GM21737 (cell line): ENCODE measurements at regions not wholly inside any gene's neighbourhood (a gene's known extent, or its start where the extent isn't known, plus 50 kb on each side); places are given as distances from the start of the nearest gene placed in this dataset.
"Not testable (repeated sequence)": the region's sequence is repeated elsewhere in the genome, so short reads cannot be mapped to it uniquely, and the experiment has no call there.

Experiments
- ATAC-seq: cut with Tn5 transposase; IDR thresholded peaks from one replicate; pipeline ENCODE4 v1.9.1; 2021; ENCODE audit warnings: mild to moderate bottlenecking, moderate library complexity; ENCODE audit not compliant: unreplicated experiment

- ATAC-seq, result peak; percentile 94
These were observed 102.7 kb upstream of the DPH5 start for GRCh38 chr1:101128211-101128727.

DNA sequence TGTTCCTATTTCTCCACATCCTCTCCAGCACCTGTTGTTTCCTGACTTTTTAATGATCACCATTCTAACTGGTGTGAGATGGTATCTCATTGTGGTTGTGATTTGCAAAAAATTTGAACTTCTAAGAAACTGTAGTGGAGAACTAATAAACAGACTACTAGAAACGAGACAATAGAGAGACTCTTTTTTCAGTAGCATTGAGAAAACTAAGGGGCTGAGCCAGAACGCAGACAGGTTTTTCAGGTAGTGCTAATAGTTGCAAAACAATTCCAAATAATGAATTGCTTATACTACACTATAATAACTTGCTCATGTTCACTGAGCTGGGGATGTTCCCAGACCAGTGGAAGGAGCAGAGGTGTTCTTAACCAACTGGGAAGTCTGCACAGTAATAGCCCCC is 98.8 kb upstream of the DPH5 start:
- ATAC-seq, result no peak

- not testable (repeated sequence) for ATAC-seq
These were observed 98.3 kb upstream of the DPH5 start for GRCh38 chr1:101123904-101124303.

DNA sequence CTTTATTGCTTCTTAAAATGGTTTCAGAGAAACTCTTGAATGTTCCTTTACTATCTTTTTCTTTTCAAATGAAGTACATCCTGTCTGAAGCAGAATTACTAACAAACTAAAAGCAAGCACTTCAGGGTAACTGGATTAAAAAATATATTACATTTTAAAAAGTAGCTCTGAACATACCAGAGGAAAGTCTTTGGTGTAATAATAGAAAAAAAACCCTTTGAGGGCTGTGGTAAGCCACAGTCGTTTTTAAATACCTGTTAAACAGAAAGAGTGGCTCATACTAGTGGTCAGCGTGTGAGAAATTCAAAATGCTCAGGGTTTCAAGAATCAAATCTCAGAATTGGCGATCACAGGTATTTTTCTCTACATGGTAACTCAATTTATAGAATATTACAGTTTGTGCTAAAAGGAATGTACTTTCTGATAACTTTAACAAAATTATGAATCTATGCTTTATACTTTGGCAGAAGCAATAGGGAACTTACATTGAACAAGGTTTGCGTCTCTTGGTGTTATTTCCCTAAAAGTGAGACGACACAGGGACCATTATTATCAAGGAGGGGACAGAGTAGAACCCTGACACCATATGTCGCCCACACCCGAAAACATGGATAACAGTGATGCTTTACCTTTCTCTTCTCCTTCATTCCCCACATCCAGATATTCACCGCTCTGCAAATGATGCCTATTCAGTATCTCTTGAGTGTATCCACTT is 97.0 kb upstream of the DPH5 start:
- ATAC-seq, result peak; percentile 90

GRCh38 chr1:101121975-101122374 is 96.4 kb upstream of the DPH5 start:
- no peak for ATAC-seq

GRCh38 chr1:101121504-101121903 is 95.9 kb upstream of the DPH5 start:
- ATAC-seq, result no peak

- no peak for ATAC-seq
These were observed 95.3 kb upstream of the DPH5 start for GRCh38 chr1:101120868-101121267.

GRCh38 chr1:101119289-101119688 is 93.7 kb upstream of the DPH5 start:
- ATAC-seq, result no peak

DNA sequence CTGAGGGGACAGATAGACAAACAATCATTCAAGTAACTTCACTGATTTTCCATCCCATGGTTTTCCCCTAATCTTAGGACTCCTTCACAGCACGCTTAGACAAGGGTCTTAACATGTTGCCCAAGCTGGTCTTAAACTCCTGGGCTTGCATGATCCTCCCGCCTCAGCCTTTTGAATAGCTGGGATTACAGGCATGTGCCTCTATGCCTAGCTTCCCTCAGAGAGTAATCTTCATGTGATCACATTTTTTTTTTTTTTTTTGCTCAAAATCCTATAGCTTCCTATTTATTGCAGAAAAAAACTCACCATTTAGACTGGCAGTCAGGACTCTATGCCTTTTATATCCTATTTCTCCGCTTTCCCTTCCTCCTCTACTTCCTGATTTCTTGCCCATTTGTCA is 90.4 kb upstream of the DPH5 start:
- no peak for ATAC-seq

DNA sequence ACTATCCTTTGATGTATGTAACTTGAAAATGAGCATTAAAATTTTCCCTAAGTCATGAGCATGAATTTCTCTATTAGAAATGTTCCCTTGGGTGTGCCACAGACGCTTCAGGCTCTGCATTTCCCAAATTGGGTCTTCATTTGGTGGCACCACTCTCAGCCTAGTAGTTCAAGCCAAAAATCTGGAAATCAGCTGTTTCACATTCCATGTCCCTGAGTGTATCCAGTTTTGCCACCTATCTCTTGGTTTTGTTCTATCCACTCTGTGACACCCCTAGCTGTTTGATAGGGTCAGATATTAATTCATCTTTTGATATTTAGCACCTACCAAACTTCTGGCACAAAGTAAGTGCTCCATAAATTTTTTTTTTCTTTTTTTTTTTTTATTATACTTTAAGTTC is 89.5 kb upstream of the DPH5 start:
- no peak for ATAC-seq

DNA sequence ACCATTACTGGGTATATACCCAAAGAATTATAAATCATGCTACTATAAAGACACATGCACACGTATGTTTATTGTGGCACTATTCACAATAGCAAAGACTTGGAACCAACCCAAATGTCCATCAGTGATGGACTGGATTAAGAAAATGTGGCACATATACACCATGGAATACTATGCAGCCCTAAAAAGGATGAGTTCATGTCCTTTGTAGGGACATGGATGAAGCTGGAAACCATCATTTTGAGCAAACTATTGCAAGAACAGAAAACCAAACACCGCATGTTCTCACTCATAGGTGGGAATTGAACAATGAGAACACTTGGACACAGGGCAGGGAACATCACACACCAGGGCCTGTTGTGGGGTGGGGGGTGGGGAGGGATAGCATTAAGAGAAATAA is 88.5 kb upstream of the DPH5 start:
- not testable (repeated sequence) for ATAC-seq

- peak; percentile 96 for ATAC-seq
These were observed 86.6 kb upstream of the DPH5 start for GRCh38 chr1:101112051-101112780.

DNA sequence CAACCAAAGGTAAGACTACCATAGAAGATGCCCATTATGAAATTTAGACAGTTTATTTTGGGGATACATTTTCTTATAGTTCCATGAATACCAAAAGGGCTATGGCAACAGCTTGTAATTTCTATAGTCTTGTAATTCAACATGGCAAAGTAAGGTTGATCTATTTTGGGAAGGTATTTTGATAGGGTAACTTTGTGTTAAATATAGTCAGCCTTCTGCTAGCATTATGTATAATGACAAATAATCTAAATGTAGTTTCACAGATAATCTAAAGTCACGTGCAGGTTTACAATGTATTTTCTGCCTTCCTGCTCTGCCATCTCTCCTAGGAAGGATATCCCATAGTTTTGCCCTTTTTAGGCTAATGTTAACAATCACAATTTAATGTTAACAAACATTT is 85.9 kb upstream of the DPH5 start:
- no peak for ATAC-seq

DNA sequence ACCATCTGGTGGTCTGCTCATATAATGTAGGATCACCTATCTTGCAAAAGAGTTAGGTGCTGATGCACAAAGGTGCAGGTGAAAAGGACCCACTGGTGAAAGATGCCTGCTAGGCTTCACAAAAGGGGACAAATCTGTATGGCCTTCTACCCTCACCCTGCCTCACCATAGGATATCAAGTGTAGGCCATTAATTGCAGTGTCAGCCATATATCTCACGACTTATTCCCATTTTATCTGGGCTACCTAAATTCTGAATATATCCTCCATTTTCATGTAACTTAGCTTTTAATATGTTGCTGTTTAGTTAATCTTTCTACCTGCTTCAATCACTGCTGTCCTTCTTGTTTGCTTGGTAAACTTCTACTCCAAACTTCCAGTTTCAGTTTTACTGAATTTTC is 84.2 kb upstream of the DPH5 start:
- no peak for ATAC-seq

GRCh38 chr1:101108111-101108500 is 82.5 kb upstream of the DPH5 start:
- ATAC-seq, result no peak

DNA sequence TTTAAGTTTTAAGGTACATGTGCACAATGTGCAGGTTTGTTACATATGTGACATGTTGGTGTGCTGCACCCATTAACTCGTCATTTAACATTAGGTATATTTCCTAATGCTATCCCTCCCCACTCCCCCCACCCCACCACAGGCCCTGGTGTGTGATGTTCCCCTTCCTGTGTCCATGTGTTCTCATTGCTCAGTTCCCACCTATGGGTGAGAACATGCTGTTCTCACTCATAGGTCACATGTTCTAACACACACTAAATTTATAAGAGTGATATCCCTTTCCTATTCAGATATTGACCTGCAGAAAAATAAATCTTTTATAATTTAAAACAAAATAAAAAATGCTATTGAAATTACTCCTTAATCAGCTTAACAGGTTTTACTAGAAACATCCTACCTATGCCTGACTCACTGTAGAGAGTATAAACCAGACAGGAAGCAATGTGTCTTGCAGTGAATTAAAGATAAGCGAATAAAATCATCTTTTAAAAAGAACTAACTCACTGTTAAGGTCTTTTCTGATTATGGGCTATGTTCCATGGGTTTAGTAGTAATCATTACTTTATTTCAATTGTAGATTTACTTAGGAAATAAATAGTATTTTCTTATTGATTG is 82.0 kb upstream of the DPH5 start:
- no peak for ATAC-seq

DNA sequence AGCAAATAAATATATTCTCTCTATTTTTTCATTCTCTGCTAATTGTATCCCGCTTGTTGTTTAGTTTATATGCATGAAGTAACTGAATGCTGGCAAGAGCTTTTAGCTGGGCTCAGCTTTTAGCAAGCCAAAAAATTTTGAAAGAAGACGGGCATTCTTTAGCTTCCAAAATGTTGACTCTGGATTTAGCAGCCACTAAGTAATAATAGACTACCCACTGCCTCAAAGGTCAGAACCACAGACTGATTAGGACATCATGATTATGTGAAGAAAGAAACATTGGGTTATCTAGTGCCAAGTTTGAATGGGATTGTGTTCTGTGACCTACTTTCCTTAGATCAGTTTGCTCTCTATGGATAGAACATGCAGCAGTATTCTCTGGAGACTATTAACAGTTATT is 80.3 kb upstream of the DPH5 start:
- ATAC-seq, result no peak

DNA sequence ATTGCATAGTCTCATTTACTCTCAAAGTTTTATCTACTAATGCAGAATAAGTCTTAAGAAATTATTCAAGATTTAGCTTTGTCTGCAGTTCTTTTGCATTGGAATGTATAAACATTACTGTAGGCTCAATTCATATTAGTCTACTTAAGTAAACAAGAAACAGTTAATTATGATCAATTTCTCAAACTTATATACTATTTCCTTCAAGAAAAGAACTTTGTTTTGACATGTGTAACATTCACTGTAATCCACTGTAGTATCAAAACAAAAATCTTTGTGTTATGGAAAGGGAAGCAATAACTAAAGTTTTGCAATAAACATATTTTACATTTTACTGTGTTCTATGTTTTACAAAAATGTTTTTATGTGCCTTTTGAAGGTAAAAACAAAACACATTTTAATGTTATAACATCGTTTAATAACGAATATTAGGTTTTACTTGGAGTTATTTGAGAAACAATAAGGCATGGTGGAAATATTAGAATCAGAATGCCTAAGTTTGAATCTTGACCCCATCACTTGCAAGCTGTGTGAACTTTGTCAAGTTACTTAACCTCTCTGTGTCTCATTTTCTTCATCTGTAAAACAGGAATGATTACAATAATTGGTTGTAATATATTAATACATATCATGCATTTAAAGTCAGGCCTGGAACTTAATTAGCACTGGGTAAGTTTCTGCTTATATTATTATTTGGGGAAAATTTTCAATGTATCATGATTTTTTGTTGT is 77.0 kb upstream of the DPH5 start:
- ATAC-seq, result no peak

DNA sequence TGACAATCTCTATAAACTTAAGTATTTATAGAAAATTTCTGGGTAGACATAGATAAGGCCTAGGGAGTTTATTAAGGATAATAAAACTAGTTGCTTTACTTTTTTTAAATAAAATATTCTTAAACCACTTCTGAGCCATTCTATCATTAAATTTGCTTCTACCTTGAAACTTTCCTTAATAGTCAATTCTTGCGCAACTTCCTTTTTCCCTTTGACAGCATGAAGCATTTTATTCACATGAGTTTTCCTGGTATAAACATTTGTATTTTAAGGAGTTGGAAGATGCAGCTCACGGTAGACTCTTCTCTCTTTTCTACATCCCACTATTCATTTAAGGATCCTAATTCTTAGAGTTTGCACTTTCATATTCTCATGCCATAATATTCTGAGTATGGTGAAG is 75.8 kb upstream of the DPH5 start:
- ATAC-seq, result no peak

- ATAC-seq, result no peak
These were observed 75.1 kb upstream of the DPH5 start for GRCh38 chr1:101100674-101101073.

- ATAC-seq, result no peak
These were observed 73.3 kb upstream of the DPH5 start for GRCh38 chr1:101098907-101099306.
